GM18868 (cell line): ENCODE measurements at regions not wholly inside any gene's neighbourhood (a gene's known extent, or its start where the extent isn't known, plus 50 kb on each side); places are given as distances from the start of the nearest gene placed in this dataset.
"Not testable (repeated sequence)": the region's sequence is repeated elsewhere in the genome, so short reads cannot be mapped to it uniquely, and the experiment has no call there.

Experiments used
- ATAC-seq: cut with Tn5 transposase; IDR thresholded peaks from one replicate; pipeline ENCODE4 v1.9.1; 2021; ENCODE audit warnings: mild to moderate bottlenecking, moderate library complexity; ENCODE audit not compliant: unreplicated experiment

DNA sequence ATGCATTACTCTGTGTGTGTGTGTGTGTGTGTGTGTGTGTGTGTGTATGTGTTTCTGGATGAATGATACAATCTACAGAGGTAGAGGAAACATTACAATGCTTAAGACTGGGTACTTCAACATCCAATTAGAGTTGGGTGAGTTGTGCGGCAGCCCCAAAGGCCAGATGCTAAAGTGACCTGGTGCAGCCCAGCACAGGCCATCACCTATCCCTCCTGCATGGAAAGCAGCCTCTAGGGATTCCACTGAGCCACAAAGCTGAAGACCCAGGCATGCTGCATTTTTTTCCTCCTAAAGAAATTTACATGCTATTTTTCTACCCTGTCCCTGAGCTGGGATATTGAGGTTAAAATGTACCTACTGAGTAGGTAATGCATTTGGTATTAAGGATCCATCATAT is 79.1 kb upstream of the ETAA1 start:
- no peak for ATAC-seq

DNA sequence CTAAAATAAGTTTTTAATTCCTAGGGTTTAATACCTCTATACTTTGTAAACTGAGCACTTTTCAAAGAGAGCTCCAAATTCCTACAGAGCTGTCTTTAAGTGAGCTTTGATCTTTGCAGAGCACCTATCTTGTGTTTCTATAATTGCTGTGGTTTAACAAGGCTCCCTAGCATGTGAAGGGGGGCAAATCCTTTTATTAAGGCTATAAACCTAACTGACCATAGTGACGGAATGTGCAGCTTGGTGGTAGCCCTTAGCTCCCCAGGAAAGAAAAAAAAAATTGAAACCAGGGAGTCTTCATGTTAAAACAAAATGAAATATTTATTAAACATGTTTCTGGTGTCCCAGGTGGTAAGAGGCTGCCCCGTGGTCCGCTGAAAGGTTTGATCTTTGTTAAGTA is 78.6 kb upstream of the ETAA1 start:
- no peak for ATAC-seq

DNA sequence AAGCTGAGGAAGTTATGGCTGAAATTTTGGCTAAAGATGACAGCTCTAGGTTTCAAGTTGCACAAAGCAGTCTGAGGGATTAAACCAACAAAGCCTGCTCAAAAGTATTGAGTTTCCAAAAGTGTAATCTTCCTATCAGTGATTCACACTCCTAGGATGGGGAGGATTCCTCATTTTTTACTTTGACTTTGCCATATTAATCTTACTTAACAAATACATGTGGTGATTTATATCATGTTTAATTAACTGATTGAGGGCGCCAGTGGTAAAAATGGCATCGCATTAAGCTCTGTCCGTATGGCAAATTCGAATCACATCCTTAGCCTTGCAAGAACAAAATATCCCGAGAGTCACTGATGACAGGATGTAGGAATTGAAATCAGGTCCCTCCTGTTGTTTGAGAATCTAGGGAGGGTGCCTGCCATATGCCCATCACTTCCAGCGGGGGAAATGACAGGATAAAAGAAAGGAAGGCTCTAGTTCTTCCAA is 78.1 kb upstream of the ETAA1 start:
- ATAC-seq = no peak

DNA sequence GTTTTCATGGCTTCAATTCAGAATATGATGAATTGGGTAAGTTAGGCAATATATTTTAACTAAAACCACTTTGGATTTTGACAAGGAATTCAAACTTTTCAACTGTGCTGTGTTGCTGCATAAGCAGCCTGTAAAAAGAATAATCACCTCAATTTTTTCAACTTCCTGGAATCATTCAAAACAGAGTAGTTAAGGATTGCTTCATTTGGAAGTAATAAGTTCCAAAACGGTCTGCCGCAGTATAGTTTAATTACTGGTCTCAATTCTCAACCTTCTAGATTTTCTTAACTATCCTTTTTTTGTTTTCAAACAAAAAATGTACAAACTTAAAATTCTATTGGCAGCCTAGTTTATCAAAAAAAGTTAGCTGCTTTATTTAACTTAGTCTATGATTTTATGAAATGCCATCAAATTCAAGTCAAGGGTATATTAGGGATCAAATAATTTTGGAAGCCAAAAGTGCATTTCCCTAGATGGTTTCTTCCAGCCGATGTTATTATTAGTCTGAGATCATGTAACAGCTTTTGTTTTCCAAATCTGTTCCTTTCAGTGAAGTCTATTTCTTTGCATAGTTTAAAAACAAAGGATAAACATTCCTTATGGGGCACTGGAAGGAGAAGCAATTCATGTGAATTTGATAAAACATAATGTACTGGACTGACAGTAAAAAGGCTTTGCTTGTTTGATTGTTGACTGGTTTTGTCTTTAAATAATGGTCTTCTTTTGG is 76.1 kb upstream of the ETAA1 start:
- no peak for ATAC-seq

DNA sequence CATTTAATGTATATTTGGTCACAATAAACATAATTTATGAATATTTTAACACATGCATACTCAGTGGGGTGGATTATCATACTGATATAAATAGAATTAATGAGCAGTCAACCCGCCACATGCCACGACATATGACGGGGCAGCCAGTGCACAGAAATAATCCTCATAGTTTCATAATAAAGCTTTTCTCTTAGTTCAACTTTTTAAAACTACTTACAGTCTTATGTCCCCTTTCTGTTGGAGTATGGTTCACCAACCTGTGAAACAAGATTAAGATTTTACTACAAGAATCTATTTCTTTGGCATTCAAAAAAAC is 75.6 kb upstream of the ETAA1 start:
- no peak for ATAC-seq

DNA sequence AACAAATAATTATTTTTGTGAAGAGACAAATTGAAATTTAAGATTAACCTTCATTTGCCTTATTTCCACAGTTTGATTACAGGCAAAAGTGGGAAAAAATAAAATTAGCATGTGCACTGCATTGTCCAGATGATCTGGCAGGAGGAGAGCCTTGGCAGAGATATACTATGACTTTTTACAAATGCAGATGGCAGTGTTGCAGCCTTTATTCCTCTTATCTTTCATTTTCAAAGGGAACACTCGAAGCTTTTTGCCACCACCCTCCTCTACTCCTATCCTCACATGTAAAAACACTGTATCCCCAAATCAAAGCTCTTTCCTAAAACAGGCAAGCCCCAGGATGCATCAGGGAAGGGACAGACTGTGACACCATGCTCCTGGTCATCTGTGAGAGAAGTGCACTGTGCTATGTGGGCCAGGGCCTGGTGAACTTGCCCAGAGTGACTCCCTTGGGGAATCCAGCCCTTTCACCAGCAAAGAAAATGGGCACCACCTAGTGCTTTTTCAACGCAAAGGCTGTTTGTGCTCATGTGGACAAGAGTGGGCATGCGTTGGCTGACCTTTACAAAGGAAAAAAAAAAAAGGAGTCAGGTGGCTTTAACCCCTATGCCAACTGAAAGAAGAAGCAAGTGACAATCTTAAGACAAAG is 74.7 kb upstream of the ETAA1 start:
- ATAC-seq = no peak

DNA sequence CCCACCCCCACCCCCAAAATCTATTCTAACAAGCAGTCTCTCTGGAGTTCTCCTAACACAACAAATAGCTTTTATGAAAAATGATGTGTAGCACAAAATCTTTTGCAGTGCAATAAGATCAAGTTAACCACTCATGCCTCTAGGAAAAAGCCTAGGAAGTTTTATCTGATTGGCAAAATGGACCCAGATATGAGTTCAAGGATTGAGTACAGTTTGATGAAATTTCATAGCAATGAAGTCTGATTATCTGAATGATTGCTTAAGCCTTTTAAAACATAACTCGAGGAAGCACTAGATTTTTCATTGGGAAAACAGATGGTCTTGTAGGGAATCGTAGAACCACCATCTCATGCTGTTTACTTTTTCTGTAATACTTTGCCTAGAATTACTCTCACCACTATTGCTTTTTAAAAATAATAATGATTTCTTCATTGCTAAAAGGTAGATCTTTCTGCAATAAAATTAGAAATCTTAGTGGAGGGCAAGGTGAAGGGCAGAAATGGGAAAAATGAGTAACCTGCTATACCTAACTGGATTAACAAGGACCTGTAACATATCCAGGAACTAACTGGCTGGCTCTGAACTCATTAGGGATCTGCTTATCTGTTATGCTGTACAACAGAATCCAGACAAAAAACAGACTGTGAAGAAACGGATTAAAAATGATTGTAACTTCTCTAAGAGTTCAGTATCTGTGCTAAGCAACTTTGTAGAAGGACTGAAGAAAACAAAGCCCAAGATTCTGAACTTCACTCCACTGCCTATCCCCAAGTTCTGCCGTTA is 73.7 kb upstream of the ETAA1 start:
- no peak for ATAC-seq

DNA sequence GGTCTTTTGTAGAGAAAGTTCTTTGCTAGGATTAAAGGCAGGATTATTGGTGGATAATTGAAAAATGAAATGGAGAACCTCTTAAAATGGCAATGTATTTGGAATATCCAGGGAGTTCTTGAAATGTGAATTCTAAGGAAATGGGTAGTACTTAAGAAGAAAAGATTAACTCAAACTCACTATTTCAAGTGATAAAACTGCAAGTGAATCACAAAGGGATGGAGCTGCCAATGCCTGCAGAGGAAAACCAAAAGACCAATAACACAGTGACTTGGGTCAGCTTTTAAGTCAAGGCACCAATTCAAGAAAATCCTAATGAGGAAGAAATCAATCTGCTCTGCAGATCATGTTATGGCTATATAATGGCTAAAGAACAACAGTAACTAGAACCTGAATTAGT is 67.6 kb upstream of the ETAA1 start:
- ATAC-seq = no peak

DNA sequence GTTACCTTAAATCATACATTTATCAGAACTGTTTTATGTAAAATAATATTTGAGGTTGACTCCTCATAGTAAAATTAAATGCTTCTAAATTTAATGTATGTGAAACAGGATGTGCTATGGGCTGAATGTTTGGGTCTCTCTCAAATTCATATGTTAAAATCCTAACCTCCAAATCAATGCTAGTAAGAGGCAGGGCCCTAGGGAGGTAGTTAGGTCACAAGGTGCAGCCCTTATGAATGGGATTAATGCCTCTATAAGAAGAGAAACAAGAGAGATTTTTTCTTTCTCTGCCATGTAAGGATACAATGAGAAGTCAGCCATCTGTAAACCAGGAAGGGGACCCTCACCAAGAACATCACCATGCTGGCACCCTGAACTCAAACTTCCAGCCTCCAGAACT is 67.2 kb upstream of the ETAA1 start:
- no peak for ATAC-seq

DNA sequence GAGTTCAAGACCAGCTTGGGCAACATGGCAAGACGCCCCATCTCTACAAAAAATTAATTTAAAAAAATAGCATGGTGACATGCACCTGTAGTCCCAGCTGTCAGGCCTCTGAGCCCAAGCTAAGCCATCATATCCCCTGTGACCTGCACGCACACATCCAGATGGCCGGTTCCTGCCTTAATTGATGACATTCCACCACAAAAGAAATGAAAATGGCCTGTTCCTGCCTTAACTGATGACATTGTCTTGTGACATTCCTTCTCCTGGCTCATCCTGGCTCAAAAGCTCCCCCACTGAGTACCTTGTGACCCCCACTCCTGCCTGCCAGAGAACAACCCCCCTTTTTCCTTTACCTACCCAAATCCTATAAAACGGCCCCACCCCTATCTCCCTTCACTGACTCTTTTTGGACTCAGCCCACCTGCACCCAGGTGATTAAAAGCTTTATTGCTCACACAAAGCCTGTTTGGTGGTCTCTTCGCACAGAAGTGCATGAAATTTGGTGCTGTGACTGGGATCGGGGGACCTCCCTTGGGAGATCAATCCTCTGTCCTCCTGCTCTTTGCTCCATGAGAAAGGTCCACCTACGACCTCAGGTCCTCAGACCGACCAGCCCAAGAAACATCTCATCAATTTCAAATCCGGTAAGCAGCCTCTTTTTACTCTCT is 65.6 kb upstream of the ETAA1 start:
- ATAC-seq = not testable (repeated sequence)

DNA sequence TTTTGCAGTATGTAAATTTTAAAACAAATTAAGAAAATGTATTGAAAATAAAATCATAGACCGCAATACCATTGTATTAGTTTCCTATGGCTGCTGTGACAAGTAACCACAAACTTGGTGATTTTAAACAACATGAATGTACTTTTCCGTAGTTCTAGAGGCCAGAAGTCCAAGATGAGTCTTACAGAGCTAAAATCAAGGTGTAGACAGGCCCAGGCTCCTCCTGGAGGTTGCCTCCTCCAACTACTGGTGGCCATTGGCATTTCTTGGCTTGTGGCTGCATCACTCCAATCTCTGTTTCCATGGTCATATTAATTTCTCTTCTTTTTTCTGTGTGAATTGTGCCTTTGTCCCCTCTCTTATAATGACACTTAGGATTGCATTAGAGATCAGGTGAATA is 59.2 kb upstream of the ETAA1 start:
- ATAC-seq = no peak

DNA sequence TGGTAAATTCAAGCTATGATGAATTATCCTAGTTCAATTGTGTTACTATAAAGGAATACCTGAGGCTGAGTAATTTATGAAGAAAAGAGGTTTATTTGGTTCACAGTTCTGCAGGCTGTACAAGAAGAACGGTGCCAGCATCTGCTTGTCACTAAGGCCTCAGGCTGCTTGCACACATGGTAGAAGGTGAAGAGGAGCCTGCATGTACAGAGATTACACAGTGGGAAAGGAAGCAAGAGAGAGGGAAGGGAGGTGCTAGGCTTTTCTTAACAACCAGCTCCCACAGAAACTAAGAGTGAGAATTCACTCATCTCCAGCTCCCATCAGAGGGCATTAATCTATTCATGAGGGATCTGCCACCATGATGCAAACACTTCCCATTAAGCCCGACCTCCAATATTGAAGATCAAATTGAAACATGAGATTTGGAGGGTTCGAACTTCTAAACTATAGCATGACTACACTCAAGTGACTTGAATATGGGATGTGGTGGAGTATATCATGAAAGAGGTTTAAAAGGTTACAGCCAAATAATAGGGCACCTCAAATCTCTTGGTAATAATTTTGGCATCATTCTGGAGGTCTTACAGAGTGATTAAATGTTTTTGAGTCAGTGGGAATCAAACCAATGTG is 58.4 kb upstream of the ETAA1 start:
- ATAC-seq = no peak

DNA sequence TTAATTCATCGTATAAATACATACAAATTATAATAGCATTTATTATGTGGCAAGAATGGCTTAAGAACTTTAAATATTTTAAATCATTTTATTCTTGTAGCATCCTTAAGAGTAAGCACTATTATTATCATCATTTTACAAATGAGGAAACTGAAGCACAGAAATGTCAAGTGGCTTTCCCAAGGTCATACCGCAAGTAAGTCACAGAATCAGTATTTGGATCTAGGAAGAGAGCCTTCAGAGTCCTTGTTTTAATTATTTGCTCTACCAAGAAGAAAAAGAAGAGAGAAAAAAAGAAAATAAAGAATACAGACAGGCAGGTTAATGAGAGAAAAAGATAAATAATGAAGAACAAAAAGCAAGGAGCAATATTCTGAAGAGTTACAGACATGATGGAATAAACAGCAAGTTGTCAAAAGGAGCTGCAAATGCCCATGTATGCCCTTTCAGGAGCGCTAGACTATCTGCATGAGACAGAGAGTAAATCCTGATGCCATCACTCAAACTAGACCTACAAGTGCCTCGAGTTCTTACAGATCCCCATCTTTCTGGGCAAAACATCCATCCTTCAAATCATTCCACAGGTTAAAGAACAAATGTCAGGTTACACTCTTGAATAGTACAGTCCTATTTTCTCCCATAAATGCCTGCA is 57.8 kb upstream of the ETAA1 start:
- no peak for ATAC-seq

DNA sequence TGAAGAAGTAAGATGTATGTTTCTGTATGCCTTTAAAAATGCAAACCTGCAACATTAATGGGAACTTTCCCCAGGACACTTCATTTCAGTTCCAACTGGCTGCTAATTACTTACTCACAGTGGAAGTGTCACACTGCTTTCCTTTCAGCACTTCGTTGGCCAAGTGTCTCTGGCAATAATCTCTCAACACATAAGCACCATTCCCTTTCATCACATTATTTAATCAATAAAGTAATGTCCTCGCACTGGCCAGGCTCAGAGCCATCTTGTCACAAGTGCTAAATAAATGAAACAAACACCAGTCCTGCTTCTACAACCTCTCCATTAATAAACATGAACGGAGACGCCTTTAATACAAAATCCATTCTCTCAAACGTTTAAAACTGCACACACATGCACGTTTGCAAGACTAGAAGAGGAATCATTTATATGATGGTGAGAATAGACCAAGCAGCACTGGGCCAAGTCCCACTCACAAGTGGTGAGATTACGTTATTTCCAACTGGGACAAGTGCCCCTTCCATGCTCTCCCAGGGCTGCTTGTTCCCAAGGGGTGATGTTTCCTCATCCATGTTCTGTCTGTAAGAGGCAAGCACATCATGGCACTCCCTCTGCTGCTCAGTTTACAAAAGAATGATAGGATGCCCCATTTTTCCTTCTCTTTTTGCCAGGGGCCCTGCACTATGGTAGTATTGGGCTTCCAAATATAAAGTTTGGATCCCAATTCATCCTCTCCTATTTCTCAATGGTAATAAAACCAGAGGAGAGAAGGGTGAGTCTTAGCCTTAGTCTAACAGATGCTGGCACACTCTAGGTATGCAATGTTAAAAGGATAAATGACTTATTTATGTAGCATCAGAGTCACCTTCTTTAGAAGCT is 56.8 kb upstream of the ETAA1 start:
- no peak for ATAC-seq

DNA sequence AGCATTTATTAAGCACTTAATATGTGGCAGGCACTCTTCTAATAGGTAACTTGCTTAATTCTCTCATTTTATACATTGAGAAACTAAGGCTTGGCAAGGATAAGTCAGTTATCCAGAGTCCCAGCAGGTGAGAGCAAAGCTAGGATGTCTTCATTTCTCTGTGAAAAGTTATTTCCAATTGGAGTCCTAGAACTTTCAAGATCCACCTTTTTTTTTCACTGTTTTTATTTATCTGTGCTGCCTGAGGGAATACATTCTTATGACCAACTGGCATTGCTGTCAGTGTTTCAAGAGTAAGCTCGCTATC is 56.2 kb upstream of the ETAA1 start:
- ATAC-seq = no peak

DNA sequence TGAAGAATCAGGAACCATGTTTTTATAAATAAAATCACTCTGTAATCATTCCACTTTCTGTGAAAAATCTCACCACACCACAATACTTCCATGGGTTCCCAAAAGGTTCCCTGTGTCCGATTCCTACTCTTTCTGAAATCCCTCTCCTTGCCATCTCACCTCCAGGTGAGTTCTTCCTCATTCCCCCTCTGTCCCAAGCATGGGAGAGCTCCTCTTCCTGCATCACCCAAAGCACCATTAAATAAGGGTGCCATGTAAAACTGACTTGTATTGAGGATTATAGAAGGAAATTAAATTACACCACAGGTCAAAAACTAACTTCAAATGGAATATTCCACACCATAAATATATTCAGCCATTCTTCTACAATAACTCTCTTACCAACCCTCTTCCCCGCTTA is 55.8 kb upstream of the ETAA1 start:
- no peak for ATAC-seq

DNA sequence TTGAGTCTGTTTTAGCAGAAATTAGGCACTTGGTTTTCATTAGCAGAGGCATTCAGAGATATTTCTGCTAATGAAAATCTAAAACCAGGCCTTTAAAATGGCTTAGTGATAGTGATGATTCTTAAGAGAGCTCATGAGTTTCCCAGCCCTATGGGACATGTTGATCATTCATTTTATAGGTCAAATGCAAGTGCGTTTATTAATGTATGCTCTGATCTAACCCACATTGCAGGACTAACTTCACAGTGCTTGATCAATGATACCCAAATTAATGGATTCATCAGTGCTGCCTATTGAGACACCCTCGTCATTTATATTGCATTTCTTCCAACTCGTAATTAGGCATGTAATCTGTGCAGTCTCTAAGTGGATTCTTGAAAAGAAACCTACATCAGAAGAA is 54.7 kb upstream of the ETAA1 start:
- no peak for ATAC-seq

DNA sequence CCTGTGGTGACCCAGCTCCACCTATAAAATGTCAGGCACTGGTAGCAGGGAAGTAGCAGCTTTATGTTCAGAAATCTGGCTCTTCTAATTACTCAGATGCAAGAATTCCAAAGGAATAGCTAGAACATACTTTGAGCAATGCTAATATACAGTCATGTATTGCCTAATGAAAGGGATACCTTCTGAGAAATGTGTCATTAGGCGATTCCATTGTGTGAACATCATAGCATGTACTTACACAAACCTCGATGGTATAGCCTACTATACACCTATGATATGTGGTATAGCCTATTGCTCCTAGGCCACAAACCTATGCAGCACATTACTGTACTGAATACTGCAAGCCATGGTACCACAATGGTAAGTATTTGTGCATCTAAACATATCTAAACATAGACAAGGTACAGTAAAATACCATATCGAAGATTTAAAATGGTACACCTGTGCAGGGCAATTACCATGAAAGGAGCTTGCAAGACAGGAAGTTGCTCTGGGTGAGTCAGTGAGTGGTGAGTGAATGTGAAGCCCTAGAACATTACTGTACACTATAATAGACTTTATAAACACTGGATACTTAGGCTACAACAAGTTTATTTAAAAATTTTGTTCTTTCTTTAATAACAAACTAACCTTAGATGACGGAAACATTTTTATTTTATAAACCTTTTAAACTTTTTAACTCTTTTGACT is 50.3 kb upstream of the ETAA1 start:
- no peak for ATAC-seq
